ENCODE measurements at regions not wholly inside any gene's neighbourhood (a gene's known extent, or its start where the extent isn't known, plus 50 kb on each side); places are given as distances from the start of the nearest gene placed in this dataset.
"Not testable (repeated sequence)": the region's sequence is repeated elsewhere in the genome, so short reads cannot be mapped to it uniquely, and the experiment has no call there.

DNA sequence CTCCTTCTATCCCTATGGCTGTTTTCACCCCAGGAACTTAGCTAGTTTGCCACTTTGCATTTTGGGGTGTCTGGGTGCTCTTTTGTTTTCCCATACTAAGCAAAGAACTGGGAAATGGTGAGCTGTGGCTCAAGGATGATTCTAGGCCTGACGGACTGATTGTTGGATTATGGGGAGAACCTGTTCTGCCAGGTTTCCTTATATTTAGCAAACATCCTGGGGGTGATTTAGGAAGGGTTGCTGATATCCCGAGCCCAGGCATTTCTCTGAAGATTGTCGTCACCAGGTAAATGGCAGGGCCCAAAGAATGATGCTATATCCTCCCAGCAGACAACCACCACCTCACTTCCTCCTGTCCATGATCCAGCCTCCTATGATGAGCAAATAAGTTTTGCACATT, 72.1 kb upstream of the GRB10 start:
- DNase-seq (ENCODE audit: low read depth), result no peak

DNA sequence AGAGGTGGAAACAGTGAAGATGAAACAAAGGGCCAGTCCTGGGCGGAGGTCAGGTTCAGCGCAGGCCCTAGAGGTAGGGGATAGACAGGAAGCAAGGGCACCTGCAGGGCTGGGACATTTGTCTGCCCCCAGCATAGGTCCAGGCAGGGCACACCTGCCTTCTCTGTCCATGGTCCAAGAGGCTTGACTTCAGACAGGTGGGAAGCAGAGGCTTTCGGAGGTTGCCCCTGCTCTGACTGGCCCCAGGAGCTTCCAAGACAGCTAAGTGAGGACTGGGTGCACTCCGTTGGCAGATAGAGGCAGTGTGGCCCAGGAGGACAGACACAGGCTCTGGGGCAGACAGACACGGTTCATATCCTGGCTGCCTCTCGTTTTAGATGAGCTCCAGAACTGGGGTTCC, 71.6 kb upstream of the GRB10 start:
- no peak for DNase-seq (ENCODE audit: low read depth)

DNA sequence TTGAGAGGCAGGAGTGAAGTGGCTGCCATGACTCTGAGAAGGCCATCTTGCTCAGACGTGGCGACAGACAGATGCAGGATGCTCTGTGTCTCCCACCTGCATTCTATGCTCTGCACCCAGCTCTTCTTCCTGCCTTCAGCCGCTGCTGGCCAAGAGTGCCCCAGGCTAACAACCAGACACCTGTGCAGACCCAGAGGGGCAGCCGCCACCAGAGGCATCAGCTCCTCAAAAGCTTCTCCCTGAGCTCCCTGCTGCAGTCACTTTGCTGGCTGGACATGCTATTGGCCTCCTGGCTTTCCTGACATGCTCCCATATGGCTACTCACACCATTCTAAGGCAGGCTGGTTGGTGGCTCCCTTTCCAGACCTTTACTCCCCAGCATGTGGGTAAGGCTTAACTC, 70.6 kb upstream of the GRB10 start:
- DNase-seq (ENCODE audit: low read depth), result no peak

GRCh38 chr7:50852901-50853300, 70.2 kb upstream of the GRB10 start:
- no peak for DNase-seq (ENCODE audit: low read depth)

DNA sequence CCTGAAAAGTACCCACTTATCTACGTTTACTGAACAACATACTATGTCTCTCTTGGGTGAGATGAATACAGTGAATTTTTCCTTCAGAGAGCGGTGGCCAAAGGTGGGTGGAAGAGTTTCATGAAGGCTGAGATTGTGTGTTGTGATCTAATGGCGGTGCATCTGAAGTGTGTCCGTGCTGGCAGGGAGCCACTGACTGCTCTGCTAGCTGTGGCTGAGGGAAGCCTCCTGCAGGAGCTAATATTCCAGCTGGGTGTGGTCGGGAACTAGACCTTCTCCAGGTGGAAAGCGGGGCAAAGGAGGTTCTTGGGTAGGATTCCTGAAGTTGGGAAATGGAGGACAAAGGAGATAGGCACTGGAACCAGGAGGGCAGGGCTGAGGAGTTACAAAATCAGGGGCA, 69.2 kb upstream of the GRB10 start:
- no peak for DNase-seq (ENCODE audit: low read depth)

DNA sequence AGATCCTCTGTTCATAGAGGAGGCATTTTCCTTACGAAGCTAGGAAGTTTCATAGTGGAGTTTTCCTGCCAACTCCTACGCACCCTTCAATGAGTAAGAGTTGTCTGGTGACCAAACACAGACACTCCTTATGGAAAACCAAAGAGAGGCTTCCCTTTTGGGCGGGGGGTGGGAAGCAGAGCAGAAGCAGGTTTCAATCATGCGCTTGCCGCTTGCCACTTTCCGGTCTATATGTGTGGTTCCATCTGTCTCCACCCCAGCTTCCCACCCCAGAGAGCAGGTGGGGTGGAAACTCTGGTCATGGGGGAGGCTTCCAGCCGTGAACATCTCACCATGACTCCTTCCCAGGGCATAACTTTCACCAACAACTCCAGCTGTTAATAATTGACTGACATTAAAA, 68.8 kb upstream of the GRB10 start:
- DNase-seq (ENCODE audit: low read depth), result no peak

- no peak for DNase-seq (ENCODE audit: low read depth)
These were observed 67.3 kb upstream of the GRB10 start for GRCh38 chr7:50849991-50850390.

GRCh38 chr7:50848203-50848602, 65.5 kb upstream of the GRB10 start:
- no peak for DNase-seq (ENCODE audit: low read depth)

DNA sequence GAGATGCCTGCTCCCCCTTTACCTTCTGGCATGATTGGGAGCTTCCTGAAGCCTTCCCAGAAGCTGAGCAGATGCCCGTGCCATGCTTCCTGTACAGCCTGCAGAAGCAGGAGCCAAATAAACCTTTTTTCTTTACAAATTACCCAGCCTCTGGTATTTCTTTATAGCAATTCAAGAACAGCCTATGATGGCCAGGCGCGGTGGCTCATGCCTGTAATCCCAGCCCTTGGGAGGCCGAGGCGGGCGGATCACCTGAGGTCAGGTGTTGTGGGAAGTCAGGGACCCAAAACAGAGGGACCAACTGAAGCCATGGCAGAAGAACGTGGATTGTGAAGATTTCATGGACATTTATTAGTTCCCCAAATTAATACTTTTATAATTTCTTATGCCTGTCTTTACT, 62.2 kb upstream of the GRB10 start:
- not testable (repeated sequence) for DNase-seq (ENCODE audit: low read depth)

GRCh38 chr7:50842041-50842440, 59.3 kb upstream of the GRB10 start:
- DNase-seq (ENCODE audit: low read depth), result no peak

DNA sequence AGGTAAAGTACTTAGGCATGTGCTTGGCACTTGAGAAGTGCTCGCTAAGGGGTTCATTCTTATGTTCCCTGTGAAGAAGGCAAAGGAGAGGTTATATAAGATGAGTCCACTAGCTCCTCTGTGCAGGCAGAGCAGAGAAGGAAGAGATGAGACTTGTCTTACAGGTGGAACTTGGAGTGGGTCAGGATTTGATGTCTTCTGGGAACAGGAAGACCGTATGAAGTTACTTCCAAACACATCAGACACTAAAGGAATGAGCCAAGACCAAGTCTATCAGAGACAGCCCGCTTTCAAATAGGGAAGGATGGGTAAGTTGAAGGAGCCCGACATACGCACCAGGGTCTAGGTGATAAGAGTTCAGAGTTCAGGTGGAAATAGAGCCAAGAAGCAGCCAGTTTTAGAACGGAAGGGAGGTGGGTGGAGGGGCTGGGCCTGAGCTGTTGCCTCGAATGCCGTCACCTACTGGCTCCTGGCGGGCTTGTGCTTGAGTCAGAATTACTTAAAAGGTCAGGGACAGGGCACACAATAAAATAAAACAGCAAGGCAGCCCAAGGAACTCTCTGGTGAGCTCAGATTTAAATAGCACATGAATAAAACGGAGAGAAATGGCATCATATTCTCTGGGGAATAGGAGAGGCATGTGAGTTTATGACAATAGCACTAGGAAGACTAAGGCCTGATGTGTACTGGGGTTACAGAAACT, 56.1 kb upstream of the GRB10 start:
- no peak for DNase-seq (ENCODE audit: low read depth)

DNA sequence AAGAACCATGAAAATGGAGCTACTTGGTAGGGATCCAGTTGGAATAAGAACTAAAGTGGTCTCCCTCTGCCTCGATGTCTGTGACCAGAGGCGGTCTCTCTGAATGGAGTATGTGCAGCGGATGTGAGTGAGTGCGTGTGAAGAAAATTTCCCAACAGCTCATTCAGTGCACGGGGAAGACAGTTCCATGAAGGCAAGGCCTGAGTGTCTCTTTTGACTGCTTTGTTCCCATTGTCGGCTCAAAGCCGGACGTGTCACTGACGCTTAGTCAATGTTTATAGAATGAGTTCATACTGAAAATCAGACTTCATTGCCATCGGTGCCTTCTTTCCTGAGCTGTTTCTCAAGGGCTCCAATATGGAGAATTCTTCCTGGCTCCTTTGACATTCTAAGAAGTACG, 55.3 kb upstream of the GRB10 start:
- no peak for DNase-seq (ENCODE audit: low read depth)

- no peak for DNase-seq (ENCODE audit: low read depth)
These were observed 54.0 kb upstream of the GRB10 start for GRCh38 chr7:50836646-50837045.

DNA sequence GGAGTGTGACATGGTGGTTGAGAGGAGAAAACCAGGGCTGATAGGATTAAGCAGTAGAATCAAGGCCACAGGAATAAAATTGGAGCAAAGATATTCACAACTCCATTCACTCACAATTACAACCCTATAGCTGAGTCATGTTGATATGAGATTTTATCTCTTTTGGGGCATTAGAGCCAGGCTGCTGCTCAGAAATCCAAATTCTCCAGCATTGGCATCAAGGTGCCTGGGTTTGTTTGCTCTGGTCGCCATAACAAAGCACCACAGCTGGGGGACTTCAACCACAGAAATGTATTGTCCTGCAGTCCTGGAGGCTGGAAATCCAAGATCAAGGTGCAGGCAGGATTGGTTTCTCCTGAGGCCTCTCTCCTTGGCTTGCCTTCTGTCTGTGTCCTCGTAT, 52.5 kb upstream of the GRB10 start:
- no peak for DNase-seq (ENCODE audit: low read depth)

DNA sequence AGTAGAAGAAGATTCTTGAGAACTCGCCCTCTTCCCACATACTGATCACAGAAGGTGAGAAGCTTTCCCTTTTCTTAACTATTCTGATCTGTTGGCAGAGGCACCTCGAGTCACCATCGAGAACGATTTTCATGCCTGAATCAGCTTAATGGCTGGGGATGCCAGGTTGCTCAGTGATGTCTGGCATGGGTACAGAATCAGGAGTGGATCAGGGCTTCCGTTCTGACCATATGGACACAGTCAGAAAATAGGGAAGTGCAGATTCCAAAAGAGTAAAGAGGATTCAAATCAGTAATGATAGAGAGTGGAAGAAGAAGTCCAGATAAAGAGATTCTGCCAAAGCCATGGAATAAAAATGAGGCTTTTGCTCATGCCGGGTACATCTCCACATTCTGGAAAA, 52.0 kb upstream of the GRB10 start:
- no peak for DNase-seq (ENCODE audit: low read depth)

GRCh38 chr7:50834031-50834535, 51.4 kb upstream of the GRB10 start:
- DNase-seq (ENCODE audit: low read depth), result no peak

DNA sequence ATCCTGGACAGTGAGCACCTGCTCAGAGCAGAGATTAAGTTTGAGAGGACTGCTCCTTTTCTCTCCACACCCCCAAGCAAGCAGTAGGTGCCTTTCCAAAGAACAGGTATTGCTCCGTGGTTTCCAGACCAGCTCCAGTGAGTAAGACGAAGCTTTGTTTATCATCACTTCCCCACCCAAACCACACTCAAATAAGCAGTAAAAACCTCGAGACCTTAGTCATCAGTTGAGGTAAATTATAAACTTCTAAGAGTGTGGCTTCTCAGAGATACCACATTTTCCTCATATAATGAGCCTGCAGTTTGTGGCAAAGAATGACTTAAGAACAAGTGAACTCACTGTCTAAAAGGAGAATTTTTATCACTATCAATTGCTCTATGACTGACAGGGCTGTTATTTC, 50.0 kb upstream of the GRB10 start:
- no peak for DNase-seq (ENCODE audit: low read depth)

Data from HS-5 (cell line).